NB4 (cell line): ENCODE measurements at regions not wholly inside any gene's neighbourhood (a gene's known extent, or its start where the extent isn't known, plus 50 kb on each side); places are given as distances from the start of the nearest gene placed in this dataset.

Source experiments
- POLR2A ChIP-seq: IDR thresholded peaks from 2 replicates; pipeline ENCODE4 v1.6.1; 2011; ENCODE audit warnings: mild to moderate bottlenecking; ENCODE audit not compliant: insufficient read length; ENCODE audit errors: extremely low read depth
- TF ChIP-seq, protein P1 (sequence below): IDR thresholded peaks from one replicate; pipeline ENCODE4 v1.5.1; 2012; ENCODE audit warnings: low read depth, low read length

DNA sequence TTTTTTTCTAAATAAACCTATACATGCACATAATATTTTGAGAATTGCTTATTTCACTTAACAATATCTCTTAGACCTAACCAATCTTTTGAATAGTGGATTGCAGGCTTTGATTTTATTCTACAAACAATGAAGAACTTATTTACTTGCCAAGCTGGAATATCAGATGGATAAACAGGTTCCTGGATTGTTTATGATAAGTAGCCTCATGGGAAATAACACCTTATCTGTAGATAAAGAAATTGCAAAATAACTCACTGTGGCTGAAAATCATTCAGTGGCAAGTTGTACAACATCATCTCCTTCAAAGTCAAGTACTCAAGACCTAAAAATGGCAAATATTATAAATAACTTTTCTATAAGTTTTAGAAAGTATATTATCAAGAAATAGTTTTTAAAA, 335.4 kb upstream of the ATP2B1 start:
- TF ChIP-seq, protein P1, sequence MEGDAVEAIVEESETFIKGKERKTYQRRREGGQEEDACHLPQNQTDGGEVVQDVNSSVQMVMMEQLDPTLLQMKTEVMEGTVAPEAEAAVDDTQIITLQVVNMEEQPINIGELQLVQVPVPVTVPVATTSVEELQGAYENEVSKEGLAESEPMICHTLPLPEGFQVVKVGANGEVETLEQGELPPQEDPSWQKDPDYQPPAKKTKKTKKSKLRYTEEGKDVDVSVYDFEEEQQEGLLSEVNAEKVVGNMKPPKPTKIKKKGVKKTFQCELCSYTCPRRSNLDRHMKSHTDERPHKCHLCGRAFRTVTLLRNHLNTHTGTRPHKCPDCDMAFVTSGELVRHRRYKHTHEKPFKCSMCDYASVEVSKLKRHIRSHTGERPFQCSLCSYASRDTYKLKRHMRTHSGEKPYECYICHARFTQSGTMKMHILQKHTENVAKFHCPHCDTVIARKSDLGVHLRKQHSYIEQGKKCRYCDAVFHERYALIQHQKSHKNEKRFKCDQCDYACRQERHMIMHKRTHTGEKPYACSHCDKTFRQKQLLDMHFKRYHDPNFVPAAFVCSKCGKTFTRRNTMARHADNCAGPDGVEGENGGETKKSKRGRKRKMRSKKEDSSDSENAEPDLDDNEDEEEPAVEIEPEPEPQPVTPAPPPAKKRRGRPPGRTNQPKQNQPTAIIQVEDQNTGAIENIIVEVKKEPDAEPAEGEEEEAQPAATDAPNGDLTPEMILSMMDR = no peak
- TF ChIP-seq POLR2A = no peak
